SK-N-SH treated with all-trans-retinoic acid at 6 μM for 48 hours (cell line): ENCODE measurements at regions not wholly inside any gene's neighbourhood (a gene's known extent, or its start where the extent isn't known, plus 50 kb on each side); places are given as distances from the start of the nearest gene placed in this dataset.

Experiments used
- ATAC-seq: fragments of 200-7000 bp; cut with Tn5 transposase; 3 replicates; pipeline ENCODE4 v1.9.1; 2020; ENCODE audit warnings: mild to moderate bottlenecking, moderate library complexity
- ARNTL ChIP-seq: fragments of 450-650 bp; formaldehyde crosslinking; IDR thresholded peaks from 2 replicates; pipeline ENCODE4 v1.5.0; 2020; ENCODE audit warnings: low read depth, mild to moderate bottlenecking, moderate library complexity, borderline replicate concordance
- BACH2 ChIP-seq: fragments of 250-450 bp; sonication (Bioruptor Pico); IDR thresholded peaks from 2 replicates; pipeline ENCODE4 v1.9.0; 2021; ENCODE audit warnings: mild to moderate bottlenecking, borderline replicate concordance
- CSDC2 ChIP-seq: fragments of 250-450 bp; sonication (Bioruptor Pico); IDR thresholded peaks from 2 replicates; pipeline ENCODE4 v1.5.0; 2020; ENCODE audit warnings: mild to moderate bottlenecking, moderate library complexity
- ESRRG ChIP-seq: fragments of 250-450 bp; sonication (Bioruptor Pico); IDR thresholded peaks from 2 replicates; pipeline ENCODE4 v1.6.1; 2021; ENCODE audit warnings: mild to moderate bottlenecking
- GLIS3 ChIP-seq: fragments of 250-450 bp; sonication (Bioruptor Pico); IDR thresholded peaks from 2 replicates; pipeline ENCODE4 v1.5.0; 2020; ENCODE audit warnings: mild to moderate bottlenecking, moderate library complexity
- OSR1 ChIP-seq: fragments of 250-450 bp; sonication (Bioruptor Pico); IDR thresholded peaks from 2 replicates; pipeline ENCODE4 v1.8.0; 2022; ENCODE audit warnings: moderate library complexity, mild to moderate bottlenecking, inconsistent platforms
- PPARA ChIP-seq: fragments of 250-450 bp; sonication (Bioruptor Pico); IDR thresholded peaks from 2 replicates; pipeline ENCODE4 v1.5.0; 2020; ENCODE audit warnings: mild to moderate bottlenecking, borderline replicate concordance
- RARB ChIP-seq: fragments of 250-450 bp; sonication (Bioruptor Pico); IDR thresholded peaks from 2 replicates; pipeline ENCODE4 v1.8.0; 2021; ENCODE audit warnings: mild to moderate bottlenecking, moderate library complexity
- SNAI2 ChIP-seq: fragments of 250-450 bp; sonication (Bioruptor Pico); IDR thresholded peaks from 2 replicates; pipeline ENCODE4 v1.5.0; 2020; ENCODE audit warnings: mild to moderate bottlenecking, moderate library complexity
- TCF4 ChIP-seq: fragments of 250-450 bp; sonication (Bioruptor Pico); IDR thresholded peaks from 2 replicates; pipeline ENCODE4 v1.8.0; 2021; ENCODE audit warnings: mild to moderate bottlenecking, moderate library complexity, borderline replicate concordance
- TOX ChIP-seq: fragments of 250-450 bp; sonication (Bioruptor Pico); IDR thresholded peaks from 2 replicates; pipeline ENCODE4 v1.8.0; 2021; ENCODE audit warnings: mild to moderate bottlenecking, moderate library complexity, borderline replicate concordance
- ZC3H10 ChIP-seq: fragments of 250-450 bp; sonication (Bioruptor Pico); IDR thresholded peaks from 2 replicates; pipeline ENCODE4 v1.5.1; 2021; ENCODE audit warnings: mild to moderate bottlenecking, moderate library complexity
- ZFP30 ChIP-seq: fragments of 450-650 bp; formaldehyde crosslinking; IDR thresholded peaks from 2 replicates; pipeline ENCODE4 v1.5.0; 2022; ENCODE audit warnings: mild to moderate bottlenecking, moderate library complexity
- ZNF565 ChIP-seq: fragments of 450-650 bp; formaldehyde crosslinking; conservative IDR thresholded peaks from 2 replicates; pipeline ENCODE4 v1.5.0; 2020; ENCODE audit warnings: low read depth, mild to moderate bottlenecking, moderate library complexity
- ZNF70 ChIP-seq: fragments of 450-650 bp; formaldehyde crosslinking; IDR thresholded peaks from 2 replicates; pipeline ENCODE4 v1.5.0; 2020; ENCODE audit warnings: mild to moderate bottlenecking, moderate library complexity
- ZNF8 ChIP-seq: fragments of 450-650 bp; formaldehyde crosslinking; IDR thresholded peaks from 2 replicates; pipeline ENCODE4 v1.5.0; 2020; ENCODE audit warnings: mild to moderate bottlenecking, moderate library complexity
- TF ChIP-seq, protein P1 (sequence below): fragments of 250-450 bp; sonication (Bioruptor Pico); IDR thresholded peaks from 2 replicates; pipeline ENCODE4 v1.5.1; 2020; ENCODE audit warnings: low read depth, mild to moderate bottlenecking, moderate library complexity
- TF ChIP-seq, protein P2 (sequence below): fragments of 250-450 bp; sonication (Bioruptor Pico); IDR thresholded peaks from 2 replicates; pipeline ENCODE4 v1.8.0; 2021; ENCODE audit warnings: low read depth, mild to moderate bottlenecking, moderate library complexity, borderline replicate concordance
- TF ChIP-seq, protein P3 (sequence below): fragments of 250-450 bp; sonication (Bioruptor Pico); IDR thresholded peaks from 2 replicates; pipeline ENCODE4 v1.5.0; 2020; ENCODE audit warnings: mild to moderate bottlenecking, moderate library complexity
- TF ChIP-seq, protein P4 (sequence below): fragments of 250-450 bp; sonication (Bioruptor Pico); IDR thresholded peaks from 2 replicates; pipeline ENCODE4 v1.5.1; 2021; ENCODE audit warnings: mild to moderate bottlenecking, moderate library complexity
- TF ChIP-seq, protein P5 (sequence below): fragments of 250-450 bp; sonication (Bioruptor Pico); IDR thresholded peaks from 2 replicates; pipeline ENCODE4 v1.8.0; 2020; ENCODE audit warnings: mild to moderate bottlenecking, moderate library complexity, borderline replicate concordance

DNA sequence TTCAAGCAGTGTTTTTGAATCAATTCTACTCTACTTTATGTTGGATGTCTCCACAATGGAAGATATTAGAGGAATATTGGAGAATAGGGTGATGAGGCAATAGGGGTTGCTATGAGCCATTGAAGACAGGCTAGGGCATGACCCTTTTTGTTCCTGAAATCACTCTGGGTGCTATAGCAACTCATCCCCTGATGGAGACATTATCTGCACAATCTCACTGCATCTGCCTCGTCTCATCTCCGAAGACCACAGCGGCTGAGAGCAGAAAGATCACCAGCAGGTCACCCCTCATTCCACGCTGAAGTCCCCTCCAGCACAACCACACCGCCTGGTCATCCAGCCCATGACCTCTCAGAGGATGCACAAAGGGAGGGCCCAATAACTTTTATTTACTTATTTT, 150.4 kb upstream of the TMEM132C start:
- no peak for ATAC-seq
- TF ChIP-seq BACH2 (CRISPR knock-in tag) (no peak), OSR1 (CRISPR knock-in tag) (no peak), ZNF70 (CRISPR knock-in tag) (no peak), ESRRG (no peak), SNAI2 (CRISPR knock-in tag) (no peak), PPARA (CRISPR knock-in tag) (no peak), GLIS3 (CRISPR knock-in tag) (no peak), ZNF8 (no peak), CSDC2 (CRISPR knock-in tag) (no peak)
- TF ChIP-seq, protein P1, sequence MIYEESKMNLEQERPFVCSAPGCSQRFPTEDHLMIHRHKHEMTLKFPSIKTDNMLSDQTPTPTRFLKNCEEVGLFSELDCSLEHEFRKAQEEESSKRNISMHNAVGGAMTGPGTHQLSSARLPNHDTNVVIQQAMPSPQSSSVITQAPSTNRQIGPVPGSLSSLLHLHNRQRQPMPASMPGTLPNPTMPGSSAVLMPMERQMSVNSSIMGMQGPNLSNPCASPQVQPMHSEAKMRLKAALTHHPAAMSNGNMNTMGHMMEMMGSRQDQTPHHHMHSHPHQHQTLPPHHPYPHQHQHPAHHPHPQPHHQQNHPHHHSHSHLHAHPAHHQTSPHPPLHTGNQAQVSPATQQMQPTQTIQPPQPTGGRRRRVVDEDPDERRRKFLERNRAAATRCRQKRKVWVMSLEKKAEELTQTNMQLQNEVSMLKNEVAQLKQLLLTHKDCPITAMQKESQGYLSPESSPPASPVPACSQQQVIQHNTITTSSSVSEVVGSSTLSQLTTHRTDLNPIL (CRISPR knock-in tag) = no peak
- TF ChIP-seq, protein P2, sequence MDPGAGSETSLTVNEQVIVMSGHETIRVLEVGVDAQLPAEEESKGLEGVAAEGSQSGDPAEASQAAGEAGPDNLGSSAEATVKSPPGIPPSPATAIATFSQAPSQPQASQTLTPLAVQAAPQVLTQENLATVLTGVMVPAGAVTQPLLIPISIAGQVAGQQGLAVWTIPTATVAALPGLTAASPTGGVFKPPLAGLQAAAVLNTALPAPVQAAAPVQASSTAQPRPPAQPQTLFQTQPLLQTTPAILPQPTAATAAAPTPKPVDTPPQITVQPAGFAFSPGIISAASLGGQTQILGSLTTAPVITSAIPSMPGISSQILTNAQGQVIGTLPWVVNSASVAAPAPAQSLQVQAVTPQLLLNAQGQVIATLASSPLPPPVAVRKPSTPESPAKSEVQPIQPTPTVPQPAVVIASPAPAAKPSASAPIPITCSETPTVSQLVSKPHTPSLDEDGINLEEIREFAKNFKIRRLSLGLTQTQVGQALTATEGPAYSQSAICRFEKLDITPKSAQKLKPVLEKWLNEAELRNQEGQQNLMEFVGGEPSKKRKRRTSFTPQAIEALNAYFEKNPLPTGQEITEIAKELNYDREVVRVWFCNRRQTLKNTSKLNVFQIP (CRISPR knock-in tag) = no peak
- TF ChIP-seq, all 23 proteins: peak for 0

DNA sequence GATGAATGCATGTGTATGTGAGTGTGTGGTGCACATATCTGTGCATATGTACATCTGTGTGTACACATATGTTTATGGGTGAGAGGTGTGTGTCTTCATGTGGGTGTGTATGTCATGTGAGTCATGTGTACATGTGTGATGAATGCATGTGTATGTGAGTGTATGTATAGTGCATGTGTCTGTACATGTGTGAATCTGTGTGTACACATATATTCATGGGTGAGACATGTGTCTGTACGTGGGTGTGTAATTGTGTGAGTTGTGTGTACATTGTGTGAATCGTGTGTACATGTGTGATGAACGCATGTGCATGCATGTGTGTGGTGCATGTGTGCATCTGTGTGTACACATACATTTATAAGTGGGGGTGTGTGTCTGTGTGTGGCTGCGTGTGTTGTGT, 146.9 kb upstream of the TMEM132C start:
- ATAC-seq = no peak
- TF ChIP-seq TOX (CRISPR knock-in tag) (no peak), PPARA (CRISPR knock-in tag) (no peak), RARB (CRISPR knock-in tag) (no peak), ZC3H10 (no peak), BACH2 (CRISPR knock-in tag) (no peak), TCF4 (no peak), ZNF70 (CRISPR knock-in tag) (no peak), CSDC2 (CRISPR knock-in tag) (no peak), GLIS3 (CRISPR knock-in tag) (no peak)
- TF ChIP-seq, protein P3, sequence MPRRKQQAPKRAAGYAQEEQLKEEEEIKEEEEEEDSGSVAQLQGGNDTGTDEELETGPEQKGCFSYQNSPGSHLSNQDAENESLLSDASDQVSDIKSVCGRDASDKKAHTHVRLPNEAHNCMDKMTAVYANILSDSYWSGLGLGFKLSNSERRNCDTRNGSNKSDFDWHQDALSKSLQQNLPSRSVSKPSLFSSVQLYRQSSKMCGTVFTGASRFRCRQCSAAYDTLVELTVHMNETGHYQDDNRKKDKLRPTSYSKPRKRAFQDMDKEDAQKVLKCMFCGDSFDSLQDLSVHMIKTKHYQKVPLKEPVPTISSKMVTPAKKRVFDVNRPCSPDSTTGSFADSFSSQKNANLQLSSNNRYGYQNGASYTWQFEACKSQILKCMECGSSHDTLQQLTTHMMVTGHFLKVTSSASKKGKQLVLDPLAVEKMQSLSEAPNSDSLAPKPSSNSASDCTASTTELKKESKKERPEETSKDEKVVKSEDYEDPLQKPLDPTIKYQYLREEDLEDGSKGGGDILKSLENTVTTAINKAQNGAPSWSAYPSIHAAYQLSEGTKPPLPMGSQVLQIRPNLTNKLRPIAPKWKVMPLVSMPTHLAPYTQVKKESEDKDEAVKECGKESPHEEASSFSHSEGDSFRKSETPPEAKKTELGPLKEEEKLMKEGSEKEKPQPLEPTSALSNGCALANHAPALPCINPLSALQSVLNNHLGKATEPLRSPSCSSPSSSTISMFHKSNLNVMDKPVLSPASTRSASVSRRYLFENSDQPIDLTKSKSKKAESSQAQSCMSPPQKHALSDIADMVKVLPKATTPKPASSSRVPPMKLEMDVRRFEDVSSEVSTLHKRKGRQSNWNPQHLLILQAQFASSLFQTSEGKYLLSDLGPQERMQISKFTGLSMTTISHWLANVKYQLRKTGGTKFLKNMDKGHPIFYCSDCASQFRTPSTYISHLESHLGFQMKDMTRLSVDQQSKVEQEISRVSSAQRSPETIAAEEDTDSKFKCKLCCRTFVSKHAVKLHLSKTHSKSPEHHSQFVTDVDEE (CRISPR knock-in tag) = no peak
- TF ChIP-seq, protein P2 (CRISPR knock-in tag) = no peak

DNA sequence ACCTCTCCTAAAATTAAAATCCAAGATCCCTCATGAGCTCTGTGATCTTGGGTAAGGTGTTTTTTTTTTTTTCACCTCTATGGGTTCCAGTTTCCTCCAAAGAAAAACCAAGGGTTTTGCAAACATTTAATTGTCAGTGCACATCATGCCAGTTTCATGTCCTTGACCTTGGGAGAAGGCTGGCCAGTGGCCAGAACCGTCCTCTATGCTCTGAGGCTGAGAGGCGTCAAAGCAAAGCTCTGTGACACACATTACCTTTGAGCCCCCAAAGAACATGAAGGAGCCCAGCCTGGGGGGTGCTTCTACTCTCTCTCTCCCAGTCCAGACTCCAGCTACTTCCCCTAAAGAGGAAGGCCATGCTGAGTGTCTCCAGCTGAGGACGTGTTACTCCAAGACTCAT, 145.5 kb upstream of the TMEM132C start:
- TF ChIP-seq BACH2 (CRISPR knock-in tag) (no peak), ZNF565 (CRISPR knock-in tag) (no peak), TOX (CRISPR knock-in tag) (no peak), ARNTL (CRISPR knock-in tag) (no peak), ZC3H10 (no peak), RARB (CRISPR knock-in tag) (no peak), ZNF8 (no peak), ZFP30 (CRISPR knock-in tag) (no peak)
- TF ChIP-seq, protein P4, sequence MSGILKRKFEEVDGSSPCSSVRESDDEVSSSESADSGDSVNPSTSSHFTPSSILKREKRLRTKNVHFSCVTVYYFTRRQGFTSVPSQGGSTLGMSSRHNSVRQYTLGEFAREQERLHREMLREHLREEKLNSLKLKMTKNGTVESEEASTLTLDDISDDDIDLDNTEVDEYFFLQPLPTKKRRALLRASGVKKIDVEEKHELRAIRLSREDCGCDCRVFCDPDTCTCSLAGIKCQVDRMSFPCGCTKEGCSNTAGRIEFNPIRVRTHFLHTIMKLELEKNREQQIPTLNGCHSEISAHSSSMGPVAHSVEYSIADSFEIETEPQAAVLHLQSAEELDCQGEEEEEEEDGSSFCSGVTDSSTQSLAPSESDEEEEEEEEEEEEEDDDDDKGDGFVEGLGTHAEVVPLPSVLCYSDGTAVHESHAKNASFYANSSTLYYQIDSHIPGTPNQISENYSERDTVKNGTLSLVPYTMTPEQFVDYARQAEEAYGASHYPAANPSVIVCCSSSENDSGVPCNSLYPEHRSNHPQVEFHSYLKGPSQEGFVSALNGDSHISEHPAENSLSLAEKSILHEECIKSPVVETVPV (CRISPR knock-in tag) = no peak
- TF ChIP-seq, protein P2 (CRISPR knock-in tag) = no peak
- TF ChIP-seq, protein P5, sequence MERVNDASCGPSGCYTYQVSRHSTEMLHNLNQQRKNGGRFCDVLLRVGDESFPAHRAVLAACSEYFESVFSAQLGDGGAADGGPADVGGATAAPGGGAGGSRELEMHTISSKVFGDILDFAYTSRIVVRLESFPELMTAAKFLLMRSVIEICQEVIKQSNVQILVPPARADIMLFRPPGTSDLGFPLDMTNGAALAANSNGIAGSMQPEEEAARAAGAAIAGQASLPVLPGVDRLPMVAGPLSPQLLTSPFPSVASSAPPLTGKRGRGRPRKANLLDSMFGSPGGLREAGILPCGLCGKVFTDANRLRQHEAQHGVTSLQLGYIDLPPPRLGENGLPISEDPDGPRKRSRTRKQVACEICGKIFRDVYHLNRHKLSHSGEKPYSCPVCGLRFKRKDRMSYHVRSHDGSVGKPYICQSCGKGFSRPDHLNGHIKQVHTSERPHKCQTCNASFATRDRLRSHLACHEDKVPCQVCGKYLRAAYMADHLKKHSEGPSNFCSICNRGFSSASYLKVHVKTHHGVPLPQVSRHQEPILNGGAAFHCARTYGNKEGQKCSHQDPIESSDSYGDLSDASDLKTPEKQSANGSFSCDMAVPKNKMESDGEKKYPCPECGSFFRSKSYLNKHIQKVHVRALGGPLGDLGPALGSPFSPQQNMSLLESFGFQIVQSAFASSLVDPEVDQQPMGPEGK (CRISPR knock-in tag) = no peak
- no peak for ATAC-seq
